Pons (tissue), 1 donor: ENCODE measurements at regions not wholly inside any gene's neighbourhood (a gene's known extent, or its start where the extent isn't known, plus 50 kb on each side); places are given as distances from the start of the nearest gene placed in this dataset.

Experiments
- DNase-seq: peaks from one replicate; pipeline ENCODE4 v3.0.0-alpha.2; 2016; ENCODE audit warnings: low spot score

GRCh38 chr10:78543749-78544362 is 510.2 kb downstream of the RPS24 start:
- peak; percentile 53 for DNase-seq

DNA sequence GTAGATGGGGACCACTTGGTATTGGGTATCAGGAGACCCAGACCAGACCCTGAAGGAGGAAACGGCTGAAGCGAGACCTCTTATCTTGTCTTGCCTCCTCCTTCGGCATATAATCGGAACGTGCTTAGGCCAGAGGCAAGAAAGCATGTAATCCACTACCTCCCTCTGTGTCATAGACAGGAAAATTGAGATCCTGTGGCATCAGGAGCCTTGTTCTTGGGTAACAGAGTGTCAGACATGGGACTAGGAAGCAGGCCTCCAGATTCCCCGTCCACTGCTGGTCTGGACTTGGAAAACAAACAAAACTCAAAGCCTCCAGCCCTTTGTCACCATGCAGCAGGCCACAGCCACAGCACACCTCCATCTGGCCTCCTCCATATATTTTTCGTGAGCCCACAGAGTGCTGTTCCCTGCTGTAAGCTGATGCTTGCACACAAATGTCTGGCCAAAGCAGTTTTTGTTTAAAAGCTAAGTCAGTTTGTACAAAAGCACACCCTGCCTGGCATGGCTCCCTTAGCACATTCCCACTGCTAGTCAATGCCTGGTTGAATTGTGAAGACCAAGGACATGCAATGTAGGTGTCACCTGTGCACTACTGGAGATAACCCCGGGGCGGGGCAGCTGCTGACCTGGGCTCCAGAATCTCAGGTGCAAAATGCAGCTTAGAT is 510.9 kb downstream of the RPS24 start:
- no peak for DNase-seq

DNA sequence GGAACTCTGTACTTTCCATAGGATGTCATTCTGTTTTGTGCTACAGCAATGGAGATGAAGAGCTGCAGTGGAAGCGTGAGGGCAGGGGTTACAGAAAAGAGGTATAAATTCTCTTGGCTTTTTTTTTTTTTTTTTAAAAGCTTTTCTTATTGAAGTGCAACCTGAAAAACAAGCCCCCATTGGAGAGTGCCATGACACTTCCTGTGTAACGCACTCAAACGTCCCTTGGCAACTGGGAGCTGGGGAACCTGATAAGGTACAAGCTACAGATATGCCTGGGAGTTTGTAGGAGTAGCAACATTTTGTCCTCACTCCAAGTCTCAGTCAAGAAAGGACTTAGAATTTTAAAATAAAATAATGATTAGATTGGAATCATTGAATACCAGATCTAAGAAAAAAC is 512.1 kb downstream of the RPS24 start:
- no peak for DNase-seq

DNA sequence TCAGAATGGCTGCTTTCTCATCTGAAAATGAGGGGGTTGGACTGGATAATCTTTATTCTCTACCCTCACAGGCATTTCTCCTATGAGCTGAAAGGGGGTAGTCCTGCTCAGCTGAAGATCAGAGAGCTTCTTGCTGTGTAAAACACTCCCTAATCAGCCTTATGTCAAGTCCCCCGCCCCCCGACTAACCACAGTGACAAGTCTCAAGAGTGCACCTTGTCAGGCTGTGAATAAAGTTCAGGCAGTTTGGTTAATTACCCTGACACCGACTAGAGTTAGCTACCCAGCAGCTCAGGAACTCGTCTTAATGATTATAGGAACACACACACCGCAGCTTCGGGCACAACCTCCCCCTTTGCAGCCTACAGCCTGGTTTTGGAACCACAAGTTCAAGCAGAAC is 513.7 kb downstream of the RPS24 start:
- DNase-seq, result no peak

DNA sequence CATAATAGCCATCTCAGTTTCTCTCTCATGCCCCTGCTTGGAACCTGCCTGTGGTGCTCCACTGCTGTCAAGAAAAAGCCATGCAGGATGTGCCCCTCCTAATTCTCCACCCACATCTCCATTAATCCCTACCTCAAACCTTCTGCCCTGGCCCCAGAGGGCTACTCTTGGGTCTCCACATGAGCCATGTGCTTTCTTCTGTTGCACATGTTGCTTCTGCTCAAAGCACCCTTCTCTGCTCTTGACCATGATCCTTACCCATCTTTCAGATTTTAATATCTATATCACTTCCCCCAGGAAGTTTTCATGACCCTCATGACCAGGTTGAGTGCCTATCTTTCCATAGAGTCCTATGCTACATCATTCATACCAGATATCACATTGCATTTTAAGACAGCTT is 514.2 kb downstream of the RPS24 start:
- no peak for DNase-seq

- DNase-seq, result no peak
Measured at GRCh38 chr10:78548369-78548768, 514.7 kb downstream of the RPS24 start.

DNA sequence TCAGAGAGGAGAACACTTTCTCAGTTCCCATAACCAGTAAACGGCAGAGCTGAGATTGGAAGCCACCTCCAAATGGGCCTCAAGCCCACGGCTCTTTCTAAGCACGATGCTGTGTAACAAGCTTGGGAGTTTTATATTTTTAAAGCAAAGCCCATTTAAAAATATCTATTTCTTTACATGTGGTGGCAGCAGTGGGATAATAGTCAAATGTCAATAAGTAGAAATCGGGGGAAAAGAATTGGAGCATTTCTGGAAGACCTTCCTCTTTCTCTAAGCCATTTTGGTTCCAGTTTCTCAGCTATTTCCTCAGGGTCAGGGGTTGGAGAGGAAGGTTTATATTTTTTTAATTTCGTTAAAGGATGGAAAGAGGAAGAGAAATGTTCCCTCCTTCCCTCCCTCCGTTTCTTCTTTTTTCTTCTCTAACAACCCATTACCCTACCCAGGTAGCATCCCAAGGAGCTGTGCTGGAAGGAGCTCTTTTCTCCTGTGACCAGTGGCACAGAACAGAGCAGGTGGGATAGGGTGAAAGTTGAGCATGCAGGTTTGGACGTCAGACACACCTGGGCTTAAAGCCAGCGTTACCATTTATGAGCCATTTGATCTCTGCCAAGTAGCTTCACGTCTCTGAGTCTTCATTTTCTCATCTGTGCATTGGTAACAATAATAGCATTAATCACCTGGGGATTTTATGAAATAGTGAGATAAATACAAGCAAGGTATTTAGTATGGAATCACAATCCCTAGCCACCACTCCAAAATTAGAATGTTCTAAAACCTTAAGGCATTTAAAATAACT is 515.7 kb downstream of the RPS24 start:
- peak; percentile 48 for DNase-seq

GRCh38 chr10:78550090-78550489 is 516.4 kb downstream of the RPS24 start:
- DNase-seq, result no peak

- no peak for DNase-seq
Measured at GRCh38 chr10:78550716-78551115, 517.1 kb downstream of the RPS24 start.

DNA sequence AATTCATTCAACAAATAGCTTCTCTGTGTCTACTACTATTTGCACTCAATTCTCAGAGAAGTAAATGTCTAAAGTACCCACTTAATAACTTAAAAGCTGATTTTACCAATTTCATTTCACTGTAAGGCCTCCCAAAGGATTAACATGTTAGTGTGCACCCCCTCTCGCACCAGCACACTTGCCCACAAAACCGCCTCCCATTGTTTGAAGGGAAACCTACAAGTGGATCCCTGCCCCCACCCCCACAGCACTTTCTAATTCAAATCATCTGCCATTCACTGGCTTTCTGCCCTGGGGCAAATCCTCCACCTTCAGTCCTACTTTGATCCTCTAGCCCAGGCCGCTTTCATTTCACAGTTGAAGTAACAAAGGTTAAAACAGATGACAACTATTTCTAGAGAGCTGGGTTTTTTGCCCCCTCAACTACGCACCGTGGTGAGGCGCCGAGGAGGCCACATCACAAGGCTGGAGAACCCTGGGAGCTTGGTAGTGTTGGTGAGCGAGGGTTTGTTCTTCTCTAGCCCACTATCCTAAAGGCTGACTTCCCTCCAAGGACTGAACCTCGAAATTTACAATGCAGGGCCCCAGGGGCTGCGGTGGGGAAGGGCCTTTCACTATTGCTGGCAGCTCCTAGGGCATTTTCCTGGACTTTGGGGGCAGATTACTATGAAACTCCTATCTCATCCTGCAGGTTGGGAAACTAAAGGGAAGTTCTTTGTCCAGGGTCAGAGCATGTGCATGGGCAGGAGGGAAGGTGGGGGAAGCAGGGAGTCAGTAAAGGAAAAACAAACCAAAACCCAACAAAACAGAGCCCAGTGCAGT is 517.4 kb upstream of the ZMIZ1 start:
- DNase-seq, result no peak

DNA sequence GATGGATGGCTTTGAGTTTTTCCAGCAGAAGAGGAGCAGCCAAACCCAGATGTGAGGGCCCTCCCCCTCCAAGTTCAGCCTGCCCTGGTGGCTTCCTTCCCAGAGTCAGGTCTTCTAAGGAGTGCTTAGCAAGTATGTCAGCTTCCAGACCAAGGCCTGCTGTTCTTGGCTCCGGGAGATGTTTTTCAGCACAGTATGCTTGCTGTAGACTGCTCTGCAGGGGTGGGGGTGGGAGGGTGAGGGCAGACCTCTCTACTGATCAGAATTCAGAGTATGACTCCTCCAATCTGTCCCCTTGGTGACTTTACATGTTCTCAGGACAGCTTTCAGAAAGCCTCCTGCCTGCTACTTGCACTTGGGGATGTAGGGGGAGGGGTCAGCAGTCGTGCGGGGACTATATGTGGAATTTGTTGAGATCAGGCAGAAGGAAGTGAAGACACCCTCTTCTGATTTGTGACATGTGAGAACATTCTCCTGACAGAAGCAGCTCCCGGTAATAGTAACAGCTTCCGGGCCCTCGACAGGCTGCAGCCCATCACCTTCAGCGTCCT is 516.4 kb upstream of the ZMIZ1 start:
- peak; percentile 52 for DNase-seq

DNA sequence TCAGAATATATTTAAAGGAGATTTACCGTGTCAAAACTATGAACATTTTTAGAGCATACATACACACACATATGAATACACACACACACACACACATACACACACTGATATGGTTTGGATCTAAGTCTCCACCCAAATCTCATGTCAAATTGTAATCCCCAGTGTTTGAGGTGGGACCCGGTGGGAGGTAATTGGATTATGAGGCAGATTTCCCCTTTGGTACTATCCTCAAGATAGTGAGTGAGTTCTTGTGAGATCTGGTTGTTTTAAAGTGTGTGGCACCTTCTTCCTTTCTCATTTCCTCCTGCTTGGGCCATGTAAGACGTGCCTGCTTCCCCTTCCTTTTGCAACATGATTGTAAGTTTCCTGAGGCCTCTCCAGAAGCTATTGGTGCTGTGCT is 515.0 kb upstream of the ZMIZ1 start:
- DNase-seq, result no peak

DNA sequence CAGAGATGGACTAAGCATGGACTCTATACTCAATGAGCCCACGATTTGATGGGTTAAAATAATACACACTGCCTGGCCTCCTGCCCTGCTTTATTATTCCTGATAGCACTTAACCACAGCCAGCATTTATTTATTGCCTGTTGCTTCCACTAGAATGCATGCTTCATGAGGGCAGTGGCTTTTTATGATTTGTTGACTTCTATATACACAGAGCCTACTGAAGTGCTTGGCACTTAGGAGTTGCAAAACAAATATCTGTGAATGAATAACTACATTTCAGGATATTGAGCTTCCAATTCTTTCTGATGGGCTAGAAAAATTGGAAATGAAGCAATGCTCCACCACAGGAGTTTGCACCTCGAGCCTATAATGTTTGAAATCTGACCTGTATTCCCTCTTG is 513.6 kb upstream of the ZMIZ1 start:
- no peak for DNase-seq

GRCh38 chr10:78556705-78557432 is 511.9 kb upstream of the ZMIZ1 start:
- DNase-seq, result peak; percentile 73

GRCh38 chr10:78557433-78557925 is 511.3 kb upstream of the ZMIZ1 start:
- no peak for DNase-seq

DNA sequence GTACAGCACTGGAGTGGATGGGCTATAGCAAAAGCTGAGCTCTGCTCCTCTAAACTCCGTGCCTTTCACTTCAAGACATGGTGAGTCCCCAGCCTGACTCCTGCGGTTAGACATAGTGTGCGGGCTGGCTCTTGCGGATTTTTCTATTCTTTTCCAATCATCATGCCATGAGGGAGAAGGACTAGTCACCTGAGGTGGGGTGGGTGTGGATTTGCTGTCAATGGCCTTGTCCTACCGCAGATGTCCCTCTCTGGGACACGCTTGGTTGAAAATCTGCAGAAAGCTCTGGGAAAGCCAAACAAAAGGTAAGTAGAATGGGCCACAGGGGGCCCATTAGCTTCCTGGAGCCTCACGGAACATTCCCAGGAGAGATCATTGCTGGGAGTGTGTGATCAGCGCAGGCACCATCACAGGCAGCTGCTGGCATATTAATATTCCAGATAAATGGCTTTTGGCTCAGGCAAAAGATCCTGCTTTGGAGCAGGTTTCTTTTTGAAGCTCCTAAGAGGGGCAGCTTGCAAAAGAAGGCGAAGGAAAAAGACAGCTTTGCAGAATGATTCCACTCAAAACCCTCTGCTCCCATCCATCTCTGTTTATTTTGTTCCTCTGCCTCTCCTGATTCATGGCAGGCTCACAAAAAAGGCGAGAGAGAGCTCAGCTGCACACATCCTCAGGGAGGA is 509.0 kb upstream of the ZMIZ1 start:
- DNase-seq, result no peak

GRCh38 chr10:78560341-78560688 is 508.5 kb upstream of the ZMIZ1 start:
- DNase-seq, result no peak

DNA sequence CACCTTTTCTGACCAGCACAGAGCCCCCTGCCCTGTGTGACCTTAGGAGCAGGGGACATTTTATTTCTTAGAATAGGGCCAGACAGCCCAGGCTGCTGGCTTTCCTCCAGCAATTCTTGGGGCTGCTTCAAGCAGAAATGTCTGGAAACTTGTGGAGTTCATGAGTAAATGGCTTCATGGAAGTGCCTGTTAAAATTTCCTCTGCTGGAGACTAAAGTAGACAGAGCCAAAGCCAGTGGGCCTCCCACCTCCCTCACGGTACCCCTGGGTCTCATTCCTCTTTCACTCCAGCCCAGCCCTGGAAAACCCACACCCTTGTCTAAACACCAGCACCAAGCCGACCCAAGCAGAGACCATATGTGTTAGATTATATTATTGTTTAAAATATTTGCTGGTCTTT is 505.5 kb upstream of the ZMIZ1 start:
- DNase-seq, result no peak

GRCh38 chr10:78565841-78566240 is 502.9 kb upstream of the ZMIZ1 start:
- no peak for DNase-seq

DNA sequence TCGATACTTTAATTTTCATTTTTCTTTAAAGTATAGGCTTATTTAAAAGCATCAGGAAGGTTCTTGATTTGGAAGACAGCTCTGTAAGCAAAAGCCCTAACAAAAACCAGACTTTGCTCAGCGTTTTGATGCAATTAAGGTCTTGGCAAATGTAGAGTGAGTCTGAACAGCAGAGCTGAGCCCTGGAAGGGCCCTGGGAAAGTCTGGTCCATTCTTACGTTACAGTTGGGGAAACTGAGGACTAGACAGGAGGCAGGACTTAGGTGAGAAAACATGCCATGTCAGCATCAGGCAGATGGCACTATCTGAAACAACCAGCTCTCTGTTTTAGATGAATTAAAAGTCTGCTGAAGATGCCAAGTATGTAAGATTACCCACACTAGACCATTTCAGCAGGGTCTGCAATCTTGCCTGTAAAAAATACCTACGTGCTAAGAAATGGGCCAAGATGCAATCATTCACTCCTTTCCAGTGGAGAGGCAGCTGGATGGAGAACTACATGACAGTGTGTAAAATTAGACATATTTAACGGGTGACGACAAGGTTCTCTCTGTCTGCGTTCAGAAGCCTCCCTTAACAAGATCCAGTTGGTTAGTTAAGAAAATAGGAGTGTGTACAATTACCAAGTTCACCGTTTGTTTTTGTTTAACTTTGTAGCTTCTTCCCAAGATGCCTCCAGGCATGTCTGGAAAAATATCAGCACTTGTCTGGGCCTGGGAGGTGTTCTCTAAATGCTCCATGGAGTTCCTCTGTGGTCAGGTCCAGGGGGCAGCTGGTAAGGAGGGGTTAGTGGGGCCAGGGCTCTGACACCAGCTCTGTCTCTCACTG is 502.3 kb upstream of the ZMIZ1 start:
- no peak for DNase-seq
